Activated T-helper 2 cell treated with anti-CD3 and anti-CD28 coated beads, Interferon-gamma antibody, Interleukin-2, Interleukin-4, amounts not matched to agents 10 μg/mL and 5 μg/mL and 100 μg/mL, durations not matched to agents 14 hours and 24 hours and 36 hours (primary cell): ENCODE measurements at regions not wholly inside any gene's neighbourhood (a gene's known extent, or its start where the extent isn't known, plus 50 kb on each side); places are given as distances from the start of the nearest gene placed in this dataset.

Experiments used
- DNase-seq: peaks from one replicate; pipeline ENCODE4 v3.0.0; 2021; ENCODE audit warnings: low spot score
- H3K27ac Mint-ChIP-seq: one replicate; pipeline ENCODE4 v1.8.0; 2021; ENCODE audit warnings: mixed read lengths
- H3K27me3 Mint-ChIP-seq: one replicate; pipeline ENCODE4 v1.8.0; 2021; ENCODE audit warnings: low read depth, mixed read lengths
- H3K36me3 Mint-ChIP-seq: one replicate; pipeline ENCODE4 v1.8.0; 2021; ENCODE audit warnings: low read depth, mixed read lengths
- H3K4me1 Mint-ChIP-seq: one replicate; pipeline ENCODE4 v1.8.0; 2021; ENCODE audit warnings: low read depth, mixed read lengths
- H3K4me3 Mint-ChIP-seq: one replicate; pipeline ENCODE4 v1.8.0; 2021; ENCODE audit warnings: low read depth, mild to moderate bottlenecking, moderate library complexity, mixed read lengths
- H3K9me3 Mint-ChIP-seq: one replicate; pipeline ENCODE4 v1.8.0; 2021; ENCODE audit warnings: mixed read lengths
- intact Hi-C: fragments of 100-400 bp; cut with micrococcal nuclease; formaldehyde crosslinking; loops from one replicate; pipeline ENCODE4 v1.15.1; 2023

- Mint-ChIP-seq H3K27me3 (no peaks in the 10 kb centered on the region), H3K9me3 (no peaks in the 10 kb centered on the region), H3K4me3 (no peak overlapping the region), H3K36me3 (no peaks in the 10 kb centered on the region), H3K4me1 (no peaks in the 10 kb centered on the region), H3K27ac (no peak overlapping the region)
- intact Hi-C loops, result no loop called here
- DNase-seq, result no peak
Observed at GRCh38 chr2:180349809-180350208, 342.7 kb upstream of the CWC22 start.

GRCh38 chr2:180343528-180344345 lies 336.6 kb upstream of the CWC22 start:
- intact Hi-C loops, result no loop called here
- no peak for DNase-seq
- no peaks in the 10 kb centered on the region for H3K36me3 Mint-ChIP-seq
- no peaks in the 10 kb centered on the region for H3K4me1 Mint-ChIP-seq
- no peak overlapping the region for H3K4me3 Mint-ChIP-seq
- H3K27me3 Mint-ChIP-seq, result no peaks in the 10 kb centered on the region
- no peak overlapping the region for H3K27ac Mint-ChIP-seq
- peaks cover 4% of the 10 kb centered on the region for H3K9me3 Mint-ChIP-seq

- Mint-ChIP-seq H3K36me3 (no peaks in the 10 kb centered on the region), H3K4me1 (no peaks in the 10 kb centered on the region), H3K27me3 (no peaks in the 10 kb centered on the region), H3K27ac (no peak overlapping the region), H3K4me3 (no peak overlapping the region), H3K9me3 (peaks cover 31% of the 10 kb centered on the region)
- intact Hi-C loops, result no loop called here
- DNase-seq, result no peak
Observed at GRCh38 chr2:180337136-180337535, 330.0 kb upstream of the CWC22 start.

- no peaks in the 10 kb centered on the region for H3K36me3 Mint-ChIP-seq
- H3K4me1 Mint-ChIP-seq, result no peaks in the 10 kb centered on the region
- H3K9me3 Mint-ChIP-seq, result peaks cover 31% of the 10 kb centered on the region
- intact Hi-C loops, result no loop called here
- H3K27me3 Mint-ChIP-seq, result no peaks in the 10 kb centered on the region
- no peak overlapping the region for H3K27ac Mint-ChIP-seq
- DNase-seq, result no peak
- H3K4me3 Mint-ChIP-seq, result no peak overlapping the region
Observed at GRCh38 chr2:180336550-180336949, 329.5 kb upstream of the CWC22 start.

GRCh38 chr2:180334514-180334913 lies 327.4 kb upstream of the CWC22 start:
- intact Hi-C loops, result no loop called here
- Mint-ChIP-seq H3K4me3 (no peak overlapping the region), H3K9me3 (peaks cover 27% of the 10 kb centered on the region), H3K4me1 (no peaks in the 10 kb centered on the region), H3K27me3 (no peaks in the 10 kb centered on the region), H3K27ac (no peak overlapping the region), H3K36me3 (no peaks in the 10 kb centered on the region)
- DNase-seq, result no peak

- H3K27ac Mint-ChIP-seq, result no peak overlapping the region
Observed at GRCh38 chr2:180328795-180329422, 321.8 kb upstream of the CWC22 start.

GRCh38 chr2:180327185-180327584 lies 320.1 kb upstream of the CWC22 start:
- Mint-ChIP-seq H3K27ac (no peak overlapping the region), H3K36me3 (no peaks in the 10 kb centered on the region), H3K4me1 (no peaks in the 10 kb centered on the region), H3K4me3 (no peak overlapping the region), H3K9me3 (no peaks in the 10 kb centered on the region), H3K27me3 (no peaks in the 10 kb centered on the region)
- no peak for DNase-seq
- intact Hi-C loops, result no loop called here

More at GRCh38 chr2:180328795-180329422, 321.8 kb upstream of the CWC22 start:
- DNase-seq, result no peak
- H3K4me1 Mint-ChIP-seq, result no peaks in the 10 kb centered on the region
- intact Hi-C loops, result no loop called here
- H3K36me3 Mint-ChIP-seq, result no peaks in the 10 kb centered on the region
- H3K4me3 Mint-ChIP-seq, result no peak overlapping the region
- H3K9me3 Mint-ChIP-seq, result no peaks in the 10 kb centered on the region
- H3K27me3 Mint-ChIP-seq, result no peaks in the 10 kb centered on the region

- H3K27ac Mint-ChIP-seq, result no peak overlapping the region
- intact Hi-C loops, result no loop called here
- no peaks in the 10 kb centered on the region for H3K9me3 Mint-ChIP-seq
Observed at GRCh38 chr2:180325416-180326120, 318.5 kb upstream of the CWC22 start.

GRCh38 chr2:180324182-180324581 lies 317.1 kb upstream of the CWC22 start:
- Mint-ChIP-seq H3K4me3 (no peak overlapping the region), H3K36me3 (no peaks in the 10 kb centered on the region), H3K27me3 (no peaks in the 10 kb centered on the region), H3K4me1 (no peaks in the 10 kb centered on the region), H3K27ac (no peak overlapping the region), H3K9me3 (no peaks in the 10 kb centered on the region)
- DNase-seq, result no peak
- intact Hi-C loops, result no loop called here

More at GRCh38 chr2:180325416-180326120, 318.5 kb upstream of the CWC22 start:
- no peaks in the 10 kb centered on the region for H3K4me1 Mint-ChIP-seq
- H3K27me3 Mint-ChIP-seq, result no peaks in the 10 kb centered on the region
- no peak for DNase-seq
- H3K36me3 Mint-ChIP-seq, result no peaks in the 10 kb centered on the region
- no peak overlapping the region for H3K4me3 Mint-ChIP-seq

GRCh38 chr2:180322781-180323180 lies 315.7 kb upstream of the CWC22 start:
- Mint-ChIP-seq H3K4me3 (no peak overlapping the region), H3K27me3 (no peaks in the 10 kb centered on the region), H3K36me3 (no peaks in the 10 kb centered on the region), H3K4me1 (no peaks in the 10 kb centered on the region), H3K9me3 (no peaks in the 10 kb centered on the region), H3K27ac (no peak overlapping the region)
- intact Hi-C loops, result no loop called here
- DNase-seq, result no peak

GRCh38 chr2:180319586-180320405 lies 312.7 kb upstream of the CWC22 start:
- DNase-seq, result no peak
- Mint-ChIP-seq H3K27me3 (no peaks in the 10 kb centered on the region), H3K4me3 (no peak overlapping the region), H3K36me3 (no peaks in the 10 kb centered on the region), H3K4me1 (no peaks in the 10 kb centered on the region), H3K27ac (no peak overlapping the region), H3K9me3 (no peaks in the 10 kb centered on the region)
- intact Hi-C loops, result no loop called here

GRCh38 chr2:180314086-180314485 lies 307.0 kb upstream of the CWC22 start:
- Mint-ChIP-seq H3K27ac (no peak overlapping the region), H3K9me3 (no peaks in the 10 kb centered on the region), H3K4me3 (no peak overlapping the region), H3K36me3 (no peaks in the 10 kb centered on the region), H3K27me3 (no peaks in the 10 kb centered on the region), H3K4me1 (no peaks in the 10 kb centered on the region)
- no peak for DNase-seq
- intact Hi-C loops, result no loop called here
